ENCODE measurements at regions not wholly inside any gene's neighbourhood (a gene's known extent, or its start where the extent isn't known, plus 50 kb on each side); places are given as distances from the start of the nearest gene placed in this dataset.

DNA sequence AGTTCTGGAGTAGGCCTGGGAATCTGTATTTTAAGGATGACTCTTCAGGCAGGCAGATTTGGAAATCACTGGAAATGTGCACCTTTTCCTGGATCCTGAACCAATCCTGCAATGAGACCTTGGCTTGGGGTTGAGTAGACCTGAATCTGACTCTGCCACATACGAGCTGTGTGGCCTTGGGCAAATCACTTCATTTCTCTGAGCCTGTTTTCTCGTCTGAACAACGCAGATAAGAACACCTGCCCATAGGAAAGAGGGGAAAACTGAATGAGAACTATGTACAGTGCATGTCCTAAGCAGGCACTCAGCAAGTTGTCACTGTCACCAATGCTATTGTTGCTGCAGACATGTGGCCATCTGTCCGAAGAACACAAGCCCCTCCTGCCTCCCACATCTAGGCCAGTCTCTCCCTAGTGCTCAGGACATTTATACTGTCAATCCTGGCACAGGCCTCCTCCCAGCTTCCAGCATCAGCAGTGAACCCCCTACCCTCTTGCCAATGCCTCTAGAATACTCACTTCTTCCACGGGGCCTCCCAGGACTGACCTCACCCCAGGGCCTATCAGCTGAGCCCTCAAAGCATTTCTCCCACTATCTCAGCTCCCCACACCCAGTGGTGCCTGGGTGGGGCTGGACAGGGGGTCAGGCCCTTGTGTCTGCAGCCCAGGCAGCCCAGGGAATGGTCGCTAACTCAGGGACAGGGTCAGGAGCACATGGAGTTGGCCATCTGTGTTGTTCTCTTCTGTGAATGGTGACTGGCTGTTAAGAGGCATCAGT, 88.8 kb upstream of the ZBTB40 start:
- TF ChIP-seq, protein P1, sequence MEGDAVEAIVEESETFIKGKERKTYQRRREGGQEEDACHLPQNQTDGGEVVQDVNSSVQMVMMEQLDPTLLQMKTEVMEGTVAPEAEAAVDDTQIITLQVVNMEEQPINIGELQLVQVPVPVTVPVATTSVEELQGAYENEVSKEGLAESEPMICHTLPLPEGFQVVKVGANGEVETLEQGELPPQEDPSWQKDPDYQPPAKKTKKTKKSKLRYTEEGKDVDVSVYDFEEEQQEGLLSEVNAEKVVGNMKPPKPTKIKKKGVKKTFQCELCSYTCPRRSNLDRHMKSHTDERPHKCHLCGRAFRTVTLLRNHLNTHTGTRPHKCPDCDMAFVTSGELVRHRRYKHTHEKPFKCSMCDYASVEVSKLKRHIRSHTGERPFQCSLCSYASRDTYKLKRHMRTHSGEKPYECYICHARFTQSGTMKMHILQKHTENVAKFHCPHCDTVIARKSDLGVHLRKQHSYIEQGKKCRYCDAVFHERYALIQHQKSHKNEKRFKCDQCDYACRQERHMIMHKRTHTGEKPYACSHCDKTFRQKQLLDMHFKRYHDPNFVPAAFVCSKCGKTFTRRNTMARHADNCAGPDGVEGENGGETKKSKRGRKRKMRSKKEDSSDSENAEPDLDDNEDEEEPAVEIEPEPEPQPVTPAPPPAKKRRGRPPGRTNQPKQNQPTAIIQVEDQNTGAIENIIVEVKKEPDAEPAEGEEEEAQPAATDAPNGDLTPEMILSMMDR (IDR thresholded peaks at IDR 0.05; ENCODE audit: low read depth, low read length, poor library complexity, severe bottlenecking): no peak
- no peak for TF ChIP-seq EZH2phosphoT487 (IDR thresholded peaks at IDR 0.05; ENCODE audit: borderline replicate concordance, low read length)
